SK-N-MC (cell line): ENCODE measurements at regions not wholly inside any gene's neighbourhood (a gene's known extent, or its start where the extent isn't known, plus 50 kb on each side); places are given as distances from the start of the nearest gene placed in this dataset.
"Not testable (repeated sequence)": the region's sequence is repeated elsewhere in the genome, so short reads cannot be mapped to it uniquely, and the experiment has no call there.

Source experiments
- DNase-seq: peaks from one replicate; pipeline ENCODE4 v3.0.0-alpha.2; 2011; ENCODE audit warnings: low read depth, low spot score
- H3K27ac ChIP-seq: fragments of 200-600 bp; sonication (generic); 2 replicates; pipeline ENCODE4 v1.5.1; 2016; ENCODE audit warnings: mixed run types
- H3K36me3 ChIP-seq: fragments of 200-600 bp; sonication (generic); 2 replicates; pipeline ENCODE4 v1.6.1; 2017; ENCODE audit warnings: antibody characterized with exemption, low read length, mixed read lengths; ENCODE audit not compliant: insufficient read depth
- H3K4me3 ChIP-seq: fragments of 200-600 bp; sonication (generic); 2 replicates; pipeline ENCODE4 v1.5.1; 2016
- H3K9ac ChIP-seq: fragments of 200-600 bp; sonication (generic); 2 replicates; pipeline ENCODE4 v1.8.0; 2017; ENCODE audit warnings: mixed run types, mixed read lengths; ENCODE audit not compliant: insufficient read length
- H3K9me3 ChIP-seq: fragments of 200-600 bp; sonication (generic); 2 replicates; pipeline ENCODE4 v1.6.1; 2017; ENCODE audit warnings: low read depth, mild to moderate bottlenecking, antibody characterized with exemption, low read length, moderate library complexity, mixed read lengths
- POLR2AphosphoS5 ChIP-seq: IDR thresholded peaks from 2 replicates; pipeline ENCODE4 v1.6.1; 2012; ENCODE audit warnings: mild to moderate bottlenecking, low read depth, low read length, borderline replicate concordance

DNA sequence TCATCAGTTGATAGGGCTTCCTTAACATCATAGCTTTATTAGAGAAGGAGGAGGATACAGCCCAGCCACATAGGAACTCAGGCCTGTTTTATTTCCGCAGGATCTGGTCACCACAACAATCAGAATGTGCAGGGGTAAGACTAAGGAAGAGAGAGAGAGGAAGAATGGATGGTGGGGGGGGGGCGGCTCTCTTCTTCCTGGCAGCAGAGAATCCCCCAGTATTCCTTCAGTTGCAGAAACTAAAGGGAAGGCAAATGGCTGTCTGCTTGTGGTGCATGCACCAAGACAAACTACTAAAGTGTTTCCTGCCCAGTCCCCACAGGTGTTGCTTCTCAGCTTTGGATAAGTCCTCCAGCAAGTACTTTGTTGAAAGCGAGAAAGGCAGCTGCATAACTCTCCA lies 96.4 kb upstream of the NBPF19 start:
- not testable (repeated sequence) for H3K9me3 ChIP-seq, H3K36me3 ChIP-seq, DNase-seq, H3K27ac ChIP-seq, H3K4me3 ChIP-seq, H3K9ac ChIP-seq

- H3K4me3 ChIP-seq, result peak overlapping the region; percentile 67
- not testable (repeated sequence) for H3K9ac ChIP-seq, DNase-seq, H3K27ac ChIP-seq, H3K36me3 ChIP-seq, H3K9me3 ChIP-seq
- TF ChIP-seq POLR2AphosphoS5, result peak; percentile 46; the same call in 1 of the 2 replicates
Observed at GRCh38 chr1:149390173-149390926, 84.5 kb upstream of the NBPF19 start.

GRCh38 chr1:149390931-149391330 lies 83.9 kb upstream of the NBPF19 start:
- H3K9me3 ChIP-seq, H3K36me3 ChIP-seq, H3K27ac ChIP-seq, DNase-seq, H3K9ac ChIP-seq: not testable (repeated sequence)
- peak overlapping the region; percentile 61 for H3K4me3 ChIP-seq

DNA sequence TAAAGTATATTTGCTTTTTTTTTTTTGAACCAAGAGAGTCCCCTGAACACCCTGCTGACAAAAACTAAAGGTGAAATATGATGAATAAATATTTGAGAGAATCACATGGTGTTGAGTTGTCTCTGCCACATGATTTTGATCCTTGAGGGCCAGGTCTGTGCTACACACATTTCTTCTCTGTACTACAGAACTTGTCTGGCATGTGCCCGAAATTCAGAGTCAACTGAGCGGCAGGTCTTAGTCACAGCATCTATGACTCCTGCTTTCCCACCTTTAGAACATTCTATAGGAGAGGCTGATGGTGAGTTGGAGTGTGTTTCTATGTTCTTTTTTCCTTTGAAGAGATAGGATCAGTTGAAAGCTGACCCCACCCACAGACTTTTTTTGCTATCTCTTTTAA lies 79.0 kb upstream of the NBPF19 start:
- H3K9ac ChIP-seq, H3K9me3 ChIP-seq, H3K36me3 ChIP-seq, DNase-seq, H3K27ac ChIP-seq, H3K4me3 ChIP-seq: not testable (repeated sequence)

DNA sequence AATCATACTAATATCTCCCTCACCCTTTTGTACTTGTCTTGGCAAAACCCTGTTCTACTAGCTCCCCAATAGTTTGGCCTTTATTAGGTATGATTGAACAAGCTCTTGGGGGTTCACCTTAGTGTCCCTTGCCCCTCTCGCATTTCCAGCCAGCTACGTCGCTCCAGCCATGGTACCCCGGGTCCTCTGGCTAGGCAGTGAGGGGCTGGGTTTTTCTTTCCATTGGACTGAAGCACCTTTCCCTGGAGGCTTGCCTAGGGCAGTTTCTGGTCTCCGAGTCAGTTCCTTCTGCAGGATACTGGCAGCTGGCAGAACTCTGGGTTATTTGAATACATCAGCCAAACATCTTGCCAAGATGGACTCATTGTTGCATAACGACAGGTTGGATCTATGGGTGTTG lies 76.3 kb upstream of the NBPF19 start:
- not testable (repeated sequence) for H3K9me3 ChIP-seq, DNase-seq, H3K27ac ChIP-seq

GRCh38 chr1:149408404-149408803 lies 66.4 kb upstream of the NBPF19 start:
- H3K4me3 ChIP-seq, H3K9ac ChIP-seq, H3K27ac ChIP-seq, H3K9me3 ChIP-seq, DNase-seq, H3K36me3 ChIP-seq: not testable (repeated sequence)

More for the DNA sequence above, 76.3 kb upstream of the NBPF19 start:
- H3K9ac ChIP-seq, H3K4me3 ChIP-seq, H3K36me3 ChIP-seq: not testable (repeated sequence)

DNA sequence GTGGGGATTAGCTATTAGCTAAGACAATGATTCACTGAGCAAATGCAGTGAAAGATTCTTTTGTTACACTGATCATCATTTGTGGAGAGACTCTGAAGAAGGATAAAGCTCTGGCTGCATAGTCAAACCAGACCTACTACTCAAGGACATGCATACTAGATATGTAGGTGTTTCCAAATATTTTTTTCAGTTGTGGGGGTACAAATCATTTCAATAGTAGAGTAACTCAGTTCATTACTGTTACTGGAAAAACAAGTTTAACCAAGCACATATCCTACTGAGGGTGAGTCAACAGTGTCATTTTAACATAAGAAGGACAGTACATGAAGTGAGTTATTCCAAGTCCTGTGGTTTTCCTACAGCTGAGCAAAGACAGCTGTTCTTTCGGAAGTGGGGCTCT lies 59.5 kb upstream of the NBPF19 start:
- H3K4me3 ChIP-seq, H3K27ac ChIP-seq, H3K9ac ChIP-seq, H3K9me3 ChIP-seq, H3K36me3 ChIP-seq, DNase-seq: not testable (repeated sequence)

- not testable (repeated sequence) for H3K9ac ChIP-seq, H3K27ac ChIP-seq, DNase-seq, H3K36me3 ChIP-seq, H3K4me3 ChIP-seq, H3K9me3 ChIP-seq
Observed at GRCh38 chr1:149418782-149419181, 56.1 kb upstream of the NBPF19 start.

DNA sequence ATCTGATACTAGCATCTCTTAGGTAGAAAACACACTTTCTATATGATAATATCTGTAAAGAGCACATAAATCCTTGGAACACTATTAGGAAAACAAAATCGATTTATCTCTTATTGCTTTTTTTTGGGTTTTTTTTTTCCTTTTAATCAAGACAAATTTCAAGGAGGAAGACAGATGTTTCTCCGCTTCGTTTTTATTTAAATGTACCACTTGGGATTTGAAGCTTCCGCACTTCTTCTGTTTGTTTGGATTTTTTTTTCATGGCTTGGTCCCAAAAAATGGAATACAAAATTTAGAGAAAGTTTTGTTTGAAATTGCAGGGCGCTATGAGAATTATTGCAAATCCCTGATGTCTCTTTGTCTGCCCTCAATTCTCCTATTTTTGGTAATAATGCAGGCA lies 51.7 kb upstream of the NBPF19 start:
- H3K9me3 ChIP-seq, H3K36me3 ChIP-seq, DNase-seq, H3K4me3 ChIP-seq, H3K9ac ChIP-seq, H3K27ac ChIP-seq: not testable (repeated sequence)
